HG02973 (cell line): ENCODE measurements at regions not wholly inside any gene's neighbourhood (a gene's known extent, or its start where the extent isn't known, plus 50 kb on each side); places are given as distances from the start of the nearest gene placed in this dataset.

ENCODE experiments used
- ATAC-seq: cut with Tn5 transposase; IDR thresholded peaks from one replicate; pipeline ENCODE4 v1.9.1; 2021; ENCODE audit warnings: moderate library complexity; ENCODE audit not compliant: unreplicated experiment

- no peak for ATAC-seq
Measured at GRCh38 chr2:139078376-139078775, 298.2 kb upstream of the NXPH2 start.

DNA sequence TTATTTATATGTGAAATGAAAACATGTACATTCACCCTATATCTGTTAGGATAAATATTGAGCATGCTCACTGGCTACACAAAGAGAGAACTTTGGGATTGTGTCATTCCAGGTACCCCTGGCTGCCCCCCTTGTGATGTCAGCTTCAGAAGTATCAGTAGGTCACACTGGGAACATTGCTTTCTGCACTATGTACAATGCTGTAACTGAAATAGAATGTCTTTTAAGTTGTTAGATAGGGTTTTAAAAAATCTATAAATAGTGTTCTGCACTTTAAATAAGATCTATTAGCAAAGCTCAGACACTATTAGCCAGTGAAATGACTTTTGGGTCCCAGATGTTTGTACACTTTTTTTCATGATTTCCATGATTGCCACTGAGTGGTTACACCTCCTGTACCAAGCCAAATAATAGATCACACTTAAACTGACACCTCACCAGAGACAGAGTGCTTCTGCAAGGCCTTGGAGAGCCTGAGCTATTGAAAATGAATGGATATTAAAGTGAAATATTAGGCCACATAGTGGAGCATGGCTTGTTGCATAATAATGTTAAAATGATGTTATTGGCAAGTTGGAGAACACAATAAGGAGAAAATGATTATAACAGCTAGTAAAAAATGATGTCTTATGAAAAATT lies 297.0 kb upstream of the NXPH2 start:
- no peak for ATAC-seq

DNA sequence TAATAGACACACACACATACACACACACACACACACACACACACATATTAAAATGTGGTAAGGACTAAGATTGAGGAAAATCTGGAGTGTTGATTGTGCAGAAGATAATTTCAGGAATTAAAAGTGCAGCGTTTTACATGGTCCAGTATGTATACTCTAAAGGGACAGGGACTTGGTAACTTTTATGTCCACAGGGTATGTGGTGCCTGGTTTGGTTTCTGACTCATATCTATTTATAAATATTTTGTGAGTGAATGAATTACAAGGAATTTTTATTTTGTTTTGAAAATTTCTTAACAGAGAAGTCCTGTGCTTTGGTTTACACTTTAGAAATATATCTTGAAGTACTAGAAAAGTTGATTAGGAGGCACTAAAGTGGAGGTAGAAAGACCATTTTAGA lies 287.7 kb upstream of the NXPH2 start:
- ATAC-seq: no peak

DNA sequence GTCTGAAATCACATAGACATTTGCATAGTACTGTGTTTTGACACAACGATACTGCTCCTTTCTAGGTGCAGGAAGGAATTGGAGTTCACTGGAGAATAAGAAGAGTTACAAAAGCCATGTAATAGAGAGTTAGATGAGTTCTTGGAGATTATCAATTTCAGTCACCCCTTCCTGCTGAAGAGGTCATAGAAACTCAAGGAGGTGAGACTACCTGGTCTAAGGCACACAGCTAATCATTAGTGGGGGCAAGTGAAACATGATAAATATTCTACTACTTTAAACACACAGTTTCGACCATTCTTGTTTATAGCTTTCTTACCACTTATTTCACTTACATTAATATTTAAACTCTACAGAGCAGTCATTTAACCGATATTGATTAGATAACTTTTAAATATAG lies 286.9 kb upstream of the NXPH2 start:
- no peak for ATAC-seq

DNA sequence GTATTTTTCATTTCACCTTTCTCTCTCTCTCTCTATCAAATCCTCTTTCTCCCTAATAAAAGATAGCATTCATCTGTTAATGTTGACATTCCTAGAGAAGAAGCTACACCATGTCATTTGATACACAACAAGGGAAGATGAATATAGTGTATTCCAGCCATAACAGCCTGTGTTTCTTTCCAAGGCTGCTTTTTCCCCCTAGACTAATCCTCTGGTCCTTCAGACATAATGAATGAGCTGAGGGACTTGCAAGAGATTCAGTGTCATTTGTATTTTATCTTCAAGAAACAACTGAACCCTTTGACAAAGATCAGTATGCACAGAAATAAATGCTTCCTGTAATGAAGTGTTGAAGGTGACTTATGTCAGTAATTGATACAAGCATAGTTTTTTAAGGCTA lies 284.0 kb upstream of the NXPH2 start:
- no peak for ATAC-seq

DNA sequence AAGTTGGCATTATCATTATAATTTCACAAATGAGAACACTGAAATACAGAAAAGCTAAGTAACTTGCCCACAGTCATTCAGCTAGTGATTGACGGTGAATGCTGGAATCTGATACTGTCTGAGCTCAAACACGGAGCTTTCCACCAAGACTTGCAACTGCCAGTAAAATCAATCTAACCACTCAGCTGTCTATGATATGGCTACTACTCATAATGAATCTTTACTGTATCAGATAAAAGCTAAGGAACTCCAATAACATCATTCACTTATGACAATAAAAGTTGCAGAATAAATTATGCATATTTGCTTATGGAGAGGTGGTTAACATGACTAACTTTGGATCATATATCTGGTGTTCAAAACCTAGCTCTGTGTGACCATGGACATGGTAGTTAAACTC lies 279.4 kb upstream of the NXPH2 start:
- ATAC-seq: no peak

- no peak for ATAC-seq
Measured at GRCh38 chr2:139055202-139055601, 275.0 kb upstream of the NXPH2 start.

GRCh38 chr2:139048017-139048416 lies 267.8 kb upstream of the NXPH2 start:
- ATAC-seq: no peak

DNA sequence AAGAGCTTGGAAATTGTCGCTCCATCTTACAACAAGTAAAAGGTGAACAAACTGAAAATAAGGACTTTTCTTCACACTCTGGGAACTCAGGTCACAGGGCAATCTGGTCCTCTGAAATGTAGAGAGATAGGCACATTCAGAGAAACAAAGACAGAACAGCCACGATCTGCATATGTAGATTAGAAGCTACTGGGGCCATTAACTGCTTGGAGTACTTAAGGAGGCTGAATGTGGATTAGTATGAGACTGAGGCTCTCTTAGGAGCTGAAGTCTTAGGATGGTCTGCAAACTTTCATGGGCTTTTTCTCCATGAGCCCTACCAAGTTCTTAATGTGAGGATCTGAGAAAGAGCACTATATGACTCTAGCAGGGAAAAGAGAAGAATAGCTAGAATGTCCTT lies 265.3 kb upstream of the NXPH2 start:
- no peak for ATAC-seq

DNA sequence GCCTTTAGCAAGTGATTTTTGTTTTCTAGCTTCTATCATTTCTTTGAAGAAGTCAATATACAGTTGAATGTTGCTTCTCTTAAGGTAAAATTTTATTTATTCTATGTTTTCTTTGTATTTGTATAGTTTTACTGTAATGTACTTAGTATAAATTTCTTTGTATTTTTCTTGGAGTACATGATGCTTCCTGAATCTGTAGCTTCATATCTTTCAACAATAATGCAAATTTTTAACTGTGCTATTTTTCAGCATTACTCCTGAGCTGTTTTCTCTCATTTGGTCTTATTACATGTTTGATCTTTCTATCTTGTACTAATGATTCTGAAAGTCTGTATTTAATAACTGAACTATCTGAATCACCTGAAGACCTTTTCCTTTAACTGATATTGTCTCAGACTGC lies 253.9 kb upstream of the NXPH2 start:
- no peak for ATAC-seq

DNA sequence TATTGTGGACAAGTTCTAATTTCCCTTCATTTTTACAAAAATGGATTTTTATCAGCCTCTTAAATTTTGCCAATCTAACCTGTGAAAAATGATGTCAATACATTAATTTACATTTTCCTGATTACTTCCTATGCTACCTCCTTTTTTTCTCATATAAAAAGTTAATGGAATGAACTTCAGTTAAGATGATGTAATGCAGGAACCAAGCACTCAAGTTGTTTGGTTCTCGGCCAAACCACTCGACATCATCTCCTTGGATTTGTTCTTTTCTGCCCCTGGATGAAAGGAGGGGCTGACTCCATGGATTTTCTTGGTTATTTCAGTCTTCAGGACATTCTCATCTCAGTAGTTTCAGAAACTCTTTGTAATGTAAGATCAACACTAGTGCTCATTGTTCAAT lies 253.1 kb upstream of the NXPH2 start:
- ATAC-seq: no peak

DNA sequence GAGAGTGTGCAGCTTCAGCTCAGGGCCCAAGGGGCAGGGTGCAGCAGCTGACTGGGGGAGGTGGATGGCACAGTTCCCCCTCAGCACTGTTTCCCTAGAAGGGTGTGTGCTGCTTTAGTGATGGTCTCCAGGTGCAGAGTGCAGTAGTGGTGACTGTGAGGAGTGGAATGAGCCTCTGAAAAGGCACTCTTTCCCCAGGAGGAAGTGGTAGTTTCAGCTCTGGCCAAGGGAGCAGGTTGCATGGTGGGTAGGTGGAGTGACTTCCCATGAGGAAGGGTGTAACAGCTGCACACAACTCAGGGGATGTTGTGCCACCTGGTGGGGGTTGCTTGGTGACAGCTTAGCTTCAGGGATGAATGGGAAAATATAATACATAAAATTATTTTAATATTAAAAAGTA lies 251.5 kb upstream of the NXPH2 start:
- peak; percentile 64 for ATAC-seq

DNA sequence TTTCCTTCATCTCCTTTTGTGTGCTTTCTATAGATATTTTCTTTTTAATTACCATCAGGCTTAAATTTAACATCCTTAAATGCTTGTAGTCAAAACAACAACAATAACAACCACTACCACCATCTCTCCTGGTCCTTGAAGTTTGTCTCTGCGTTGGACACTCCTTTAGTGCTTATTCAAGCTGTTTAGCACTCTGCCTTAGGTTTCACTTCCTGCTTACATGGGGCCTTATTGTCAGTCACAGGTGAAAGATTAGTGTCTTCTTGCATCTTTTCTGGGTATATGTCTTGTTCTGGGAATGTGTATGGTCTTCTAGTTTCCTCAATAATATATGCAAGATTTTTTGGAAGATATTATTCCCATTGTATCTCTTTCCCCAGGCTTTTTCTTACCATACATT lies 240.1 kb upstream of the NXPH2 start:
- no peak for ATAC-seq

GRCh38 chr2:139018252-139018651 lies 238.1 kb upstream of the NXPH2 start:
- no peak for ATAC-seq

- no peak for ATAC-seq
Measured at GRCh38 chr2:139007130-139007529, 226.9 kb upstream of the NXPH2 start.

GRCh38 chr2:139000131-139000785 lies 220.1 kb upstream of the NXPH2 start:
- ATAC-seq: no peak

- no peak for ATAC-seq
Measured at GRCh38 chr2:138997856-138998517, 217.8 kb upstream of the NXPH2 start.

GRCh38 chr2:138997346-138997745 lies 217.2 kb upstream of the NXPH2 start:
- ATAC-seq: no peak

DNA sequence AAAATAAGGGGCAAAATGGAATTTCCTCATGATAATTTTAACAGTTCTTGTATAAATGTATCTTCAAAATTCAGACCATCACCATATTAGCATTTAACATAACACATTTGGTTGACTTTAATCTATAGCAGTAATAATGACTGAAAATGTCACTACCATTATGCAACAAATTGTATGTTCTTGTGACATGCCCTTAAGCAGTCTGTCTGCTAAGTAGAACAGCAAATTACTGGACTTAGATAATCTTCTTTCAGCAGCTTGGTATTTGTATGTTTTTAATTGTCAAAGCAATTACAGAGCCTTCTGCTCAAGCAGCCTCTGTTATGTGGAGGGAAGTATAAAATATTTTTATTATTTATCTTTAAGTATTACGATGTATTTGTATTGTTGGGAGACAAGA lies 214.3 kb upstream of the NXPH2 start:
- ATAC-seq: no peak

- no peak for ATAC-seq
Measured at GRCh38 chr2:138985881-138986280, 205.7 kb upstream of the NXPH2 start.

- no peak for ATAC-seq
Measured at GRCh38 chr2:138979131-138979785, 199.1 kb upstream of the NXPH2 start.

DNA sequence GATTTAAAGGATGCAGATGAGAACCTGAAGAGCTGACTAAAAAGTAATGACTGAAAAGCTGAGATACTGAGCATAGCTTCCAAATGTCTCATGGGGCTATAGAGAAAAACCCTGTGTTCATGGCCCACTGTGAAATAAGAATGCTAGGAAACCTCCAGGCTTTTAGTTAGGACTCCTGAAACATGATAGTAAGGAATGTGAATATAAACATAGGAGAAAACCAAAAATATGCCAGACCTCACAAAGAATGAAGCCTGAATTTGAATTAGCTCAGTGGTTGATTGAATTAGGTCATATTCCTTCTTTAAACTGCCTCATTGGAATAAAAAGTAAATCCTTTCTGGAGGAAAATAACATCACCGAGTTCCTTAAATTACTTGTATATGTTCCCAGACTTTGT lies 194.5 kb upstream of the NXPH2 start:
- no peak for ATAC-seq
